Esophagus squamous epithelium (tissue), 5 donors: ENCODE measurements at regions not wholly inside any gene's neighbourhood (a gene's known extent, or its start where the extent isn't known, plus 50 kb on each side); places are given as distances from the start of the nearest gene placed in this dataset.

Source experiments
- DNase-seq: peaks from one replicate; lab custom pipeline; 2025; lab: John Stamatoyannopoulos, UW
- H3K27ac ChIP-seq, 4 donors: fragments of 200-600 bp; sonication (generic); one replicate each; pipeline ENCODE4 v1.5.1; 2016 to 2019; ENCODE audit warnings: mild to moderate bottlenecking in 1 of 4
- H3K27me3 ChIP-seq, 4 donors: fragments of 200-600 bp; sonication (generic); 1 replicate in 3 of 4; 2 replicates in 1 of 4; pipeline versions ENCODE4 v1.5.1 to v1.6.0; 2017 to 2021; ENCODE audit warnings: antibody characterized with exemption in 1 of 4
- H3K36me3 ChIP-seq, 3 donors: fragments of 200-600 bp; sonication (generic); one replicate each; pipeline ENCODE4 v1.5.1; 2016 to 2019
- H3K4me1 ChIP-seq, 3 donors: fragments of 200-600 bp; sonication (generic); one replicate each; pipeline ENCODE4 v1.5.1; 2017 to 2019
- H3K4me3 ChIP-seq, 4 donors: fragments of 200-600 bp; sonication (generic); 1 replicate in 3 of 4; 2 replicates in 1 of 4; pipeline ENCODE4 v1.5.1; 2016 to 2019; ENCODE audit warnings: mild to moderate bottlenecking in 2 of 4, moderate library complexity in 1 of 4
- H3K9me3 ChIP-seq, 3 donors: fragments of 200-600 bp; sonication (generic); one replicate each; pipeline ENCODE4 v1.5.1; 2016 to 2019
- CTCF ChIP-seq, 6 experiments: fragments of 450-650 bp in 4 of 6; fragments of 200-600 bp in 2 of 6; sonication (generic) in 2 of 6; IDR thresholded peaks; one replicate each; pipeline ENCODE4 v1.5.1; 2016 to 2019; ENCODE audit warnings: antibody characterized with exemption in 6 of 6, mild to moderate bottlenecking in 4 of 6, moderate library complexity in 4 of 6
- POLR2A ChIP-seq, 4 donors: fragments of 450-650 bp; IDR thresholded peaks; one replicate each; pipeline ENCODE4 v1.6.1; 2017; ENCODE audit warnings: antibody characterized with exemption in 4 of 4, mild to moderate bottlenecking in 4 of 4, moderate library complexity in 3 of 4
- WGBS, 2 donors: methylation state at CpG; one replicate each; pipeline ENCODE4 v1.1.5; 2018; 5-methylcytosine and 5-hydroxymethylcytosine counted together
- intact Hi-C: fragments of 100-400 bp; cut with DNase I; formaldehyde crosslinking; loops from one replicate; pipeline ENCODE4 v1.15.0; 2022
- donor health status: DM: yes; HTN: yes; CAD: no.

- no peak overlapping the region for H3K27ac ChIP-seq
- intact Hi-C loops, result no loop called here
- H3K27me3 ChIP-seq, result no peaks in the 10 kb centered on the region
- H3K4me3 ChIP-seq, result no peak overlapping the region
- H3K36me3 ChIP-seq, result no peaks in the 10 kb centered on the region
- no peaks in the 10 kb centered on the region for H3K9me3 ChIP-seq
- no peak for TF ChIP-seq CTCF (IDR thresholded peaks at IDR 0.05)
- TF ChIP-seq POLR2A (IDR thresholded peaks at IDR 0.05), result no peak
- no peaks in the 10 kb centered on the region for H3K4me1 ChIP-seq
- WGBS, 2 donors, result 26 to 32% methylated on average over 1 of the region's 1 CpG
- DNase-seq, result no peak
Observed at GRCh38 chr18:28820353-28820752, 643.4 kb upstream of the CDH2 start.

- Histone ChIP-seq H3K9me3 (no peaks in the 10 kb centered on the region), H3K27me3 (no peaks in the 10 kb centered on the region), H3K4me1 (no peaks in the 10 kb centered on the region), H3K27ac (no peak overlapping the region), H3K4me3 (no peak overlapping the region), H3K36me3 (no peaks in the 10 kb centered on the region)
- TF ChIP-seq CTCF (IDR thresholded peaks at IDR 0.05), result no peak
- no peak for TF ChIP-seq POLR2A (IDR thresholded peaks at IDR 0.05)
- intact Hi-C loops, result no loop called here
- WGBS, 2 donors, result 67 to 70% methylated on average over 2 of the region's 2 CpGs
- DNase-seq, result no peak
Observed at GRCh38 chr18:28816155-28816554, 639.2 kb upstream of the CDH2 start.

- Histone ChIP-seq H3K9me3 (no peaks in the 10 kb centered on the region), H3K4me1 (no peaks in the 10 kb centered on the region), H3K36me3 (no peaks in the 10 kb centered on the region), H3K27ac (no peak overlapping the region), H3K27me3 (no peaks in the 10 kb centered on the region), H3K4me3 (no peak overlapping the region)
- DNase-seq, result no peak
- intact Hi-C loops, result no loop called here
- no peak for TF ChIP-seq POLR2A (IDR thresholded peaks at IDR 0.05)
- no peak for TF ChIP-seq CTCF (IDR thresholded peaks at IDR 0.05)
Observed at GRCh38 chr18:28814365-28814764, 637.4 kb upstream of the CDH2 start.

- H3K27ac ChIP-seq, result no peak overlapping the region
Observed at GRCh38 chr18:28808373-28808772, 631.4 kb upstream of the CDH2 start.

GRCh38 chr18:28805491-28805890 is 628.6 kb upstream of the CDH2 start:
- 28 to 36% methylated on average over 1 of the region's 1 CpG for WGBS, 2 donors
- H3K27ac ChIP-seq, result no peak overlapping the region
- H3K9me3 ChIP-seq, result peaks cover 0 to 5% (median 0%) of the 10 kb centered on the region in 3 donors
- TF ChIP-seq POLR2A (IDR thresholded peaks at IDR 0.05) (no peak), CTCF (IDR thresholded peaks at IDR 0.05) (no peak)
- no peaks in the 10 kb centered on the region for H3K27me3 ChIP-seq
- no peaks in the 10 kb centered on the region for H3K36me3 ChIP-seq
- H3K4me1 ChIP-seq, result no peaks in the 10 kb centered on the region
- intact Hi-C loops, result no loop called here
- DNase-seq, result no peak
- H3K4me3 ChIP-seq, result no peak overlapping the region

More at GRCh38 chr18:28808373-28808772, 631.4 kb upstream of the CDH2 start:
- H3K4me1 ChIP-seq, result no peaks in the 10 kb centered on the region
- DNase-seq, result no peak
- no peak overlapping the region for H3K4me3 ChIP-seq
- no peak for TF ChIP-seq CTCF (IDR thresholded peaks at IDR 0.05)
- TF ChIP-seq POLR2A (IDR thresholded peaks at IDR 0.05), result no peak
- H3K9me3 ChIP-seq, result peaks cover 0 to 5% (median 0%) of the 10 kb centered on the region in 3 donors
- intact Hi-C loops, result no loop called here
- no peaks in the 10 kb centered on the region for H3K27me3 ChIP-seq
- H3K36me3 ChIP-seq, result no peaks in the 10 kb centered on the region
